Right cardiac atrium (tissue), 5 donors: ENCODE measurements at regions not wholly inside any gene's neighbourhood (a gene's known extent, or its start where the extent isn't known, plus 50 kb on each side); places are given as distances from the start of the nearest gene placed in this dataset.
"Not testable (repeated sequence)": the region's sequence is repeated elsewhere in the genome, so short reads cannot be mapped to it uniquely, and the experiment has no call there.

Experiments used
- ATAC-seq, 2 donors: fragments of 200-7000 bp; cut with Tn5 transposase; one replicate each; pipeline versions ENCODE4 v1.8.0 to v1.9.1; 2020; ENCODE audit warnings: moderate library complexity in 2 of 2, mild to moderate bottlenecking in 1 of 2
- DNase-seq, 3 donors: peaks; one replicate each; pipeline ENCODE4 v3.0.0-alpha.2; 2020
- H3K27ac ChIP-seq: one replicate; pipeline ENCODE4 v1.5.1; 2013; ENCODE audit warnings: mild to moderate bottlenecking, low read length, control low read depth, moderate library complexity
- H3K27me3 ChIP-seq: one replicate; pipeline ENCODE4 v1.6.1; 2013; ENCODE audit not compliant: control insufficient read depth, insufficient read depth
- H3K4me1 ChIP-seq: one replicate; pipeline ENCODE4 v1.6.1; 2013; ENCODE audit warnings: low read length; ENCODE audit not compliant: control insufficient read depth, insufficient read depth
- H3K4me3 ChIP-seq: one replicate; pipeline ENCODE4 v1.5.1; 2013; ENCODE audit warnings: low read length, control low read depth
- H3K9me3 ChIP-seq: one replicate; pipeline ENCODE4 v1.6.1; 2013; ENCODE audit warnings: low read length; ENCODE audit not compliant: control insufficient read depth
- WGBS: extraction: QIAGEN DNeasy Blood & Tissue Kit; methylation state at CpG from one replicate; pipeline ENCODE4 v1.1.7; 2013; 5-methylcytosine and 5-hydroxymethylcytosine counted together
- intact Hi-C, 4 donors: fragments of 100-400 bp; cut with DNase I; formaldehyde crosslinking; loops; one replicate each; pipeline versions ENCODE4 v1.11.0 to v1.14.0; 2022 to 2023
- donor health status: healthy with polysubstance abuse.
- donor health status: DM: no; HTN: yes; CAD: no.
- donor health status: DM: no; HTN: no; CAD: no.
- donor health status: DM: no; HTN: yes; CAD: no; lungs with severe emphysema.
- donor health status: DM: yes; HTN: yes; CAD: no.

DNA sequence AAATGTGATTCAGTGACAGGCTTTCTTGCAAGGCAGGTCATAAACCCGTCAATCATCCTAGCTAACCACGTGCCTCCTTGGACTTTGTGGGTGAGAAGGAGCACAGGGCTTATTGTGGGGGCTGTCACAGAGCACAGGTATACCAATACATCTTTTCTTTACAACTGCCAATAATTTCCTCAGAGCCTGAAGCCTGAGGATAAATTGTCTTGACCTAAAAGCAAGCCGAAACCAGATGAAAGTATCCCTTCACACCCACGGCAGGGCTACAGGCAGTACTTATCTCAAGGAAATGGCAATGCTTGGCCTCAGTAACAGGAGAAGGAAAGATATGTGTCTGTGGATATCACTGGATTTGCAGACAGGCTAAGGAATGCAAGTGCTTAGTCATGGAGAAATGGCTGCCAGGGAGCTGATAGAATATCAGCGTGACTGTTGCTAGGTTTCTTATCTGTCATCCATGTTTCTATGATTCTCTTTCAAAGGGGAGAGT lies 90.3 kb upstream of the ZNF366 start:
- no peak overlapping the region for H3K4me3 ChIP-seq
- H3K27ac ChIP-seq = peak overlapping the region; percentile 57
- DNase-seq = peak in 1 of 3 donors; percentile 25

DNA sequence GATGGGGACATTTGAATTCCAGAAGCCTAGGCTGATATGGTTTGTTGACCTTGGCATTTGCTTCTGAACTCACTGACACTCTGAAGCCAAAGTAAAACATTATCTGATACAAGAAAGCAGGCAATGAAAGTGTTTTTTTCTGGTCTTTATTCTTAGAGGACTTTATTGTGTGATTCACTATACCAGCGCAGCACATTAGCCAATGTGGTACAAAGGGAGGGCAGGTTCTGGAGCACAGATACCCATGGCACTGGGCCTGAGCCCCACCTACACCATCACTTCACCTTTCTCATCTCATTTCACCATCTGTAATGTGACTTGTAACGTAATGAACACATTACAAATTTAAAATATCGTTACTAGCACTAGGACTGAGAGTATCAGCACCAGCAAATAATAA lies 89.7 kb upstream of the ZNF366 start:
- Histone ChIP-seq H3K4me3 (no peak overlapping the region), H3K27ac (no peak overlapping the region), H3K9me3 (no peaks in the 10 kb centered on the region), H3K4me1 (peaks cover 3% of the 10 kb centered on the region), H3K27me3 (no peaks in the 10 kb centered on the region)
- ATAC-seq (peak; percentile 51 to 69), DNase-seq (no peak)
- intact Hi-C loops = no loop called here
- 40% methylated on average over 3 of the region's 3 CpGs for WGBS

More for the DNA sequence above, 90.3 kb upstream of the ZNF366 start:
- intact Hi-C loops = no loop called here
- Histone ChIP-seq H3K9me3 (no peaks in the 10 kb centered on the region), H3K27me3 (no peaks in the 10 kb centered on the region), H3K4me1 (peaks cover 3% of the 10 kb centered on the region)
- ATAC-seq = peak; percentile 92 to 95
- WGBS = 24% methylated on average over 5 of the region's 5 CpGs

DNA sequence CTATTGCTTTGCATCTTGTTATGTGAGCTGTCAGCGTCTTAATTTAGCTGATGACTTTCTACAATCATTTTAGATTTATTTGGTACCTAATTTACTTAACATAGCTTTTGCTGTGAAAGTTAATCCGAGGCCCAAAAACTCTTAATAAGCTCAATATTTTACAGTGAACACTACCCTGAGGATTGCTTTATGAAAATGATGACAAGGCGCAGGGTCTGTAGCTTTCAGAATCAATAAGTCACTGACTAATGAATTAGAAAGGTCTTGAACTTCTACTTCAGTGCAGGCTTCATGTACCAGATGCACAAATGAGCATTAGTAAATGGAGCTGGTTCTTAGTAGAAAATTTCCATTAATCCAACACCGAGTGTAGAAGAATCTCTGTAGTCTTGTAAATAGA lies 81.4 kb upstream of the ZNF366 start:
- DNase-seq = no peak
- intact Hi-C loops = no loop called here
- Histone ChIP-seq H3K27me3 (no peaks in the 10 kb centered on the region), H3K27ac (no peak overlapping the region), H3K9me3 (no peaks in the 10 kb centered on the region), H3K4me3 (no peak overlapping the region), H3K4me1 (peaks cover 2% of the 10 kb centered on the region)
- 97% methylated on average over 4 of the region's 4 CpGs for whole genome bisulfite sequencing
- no peak for ATAC-seq

GRCh38 chr5:72587661-72588308 lies 80.6 kb upstream of the ZNF366 start:
- Histone ChIP-seq H3K27ac (peak overlapping the region; percentile 13), H3K27me3 (no peaks in the 10 kb centered on the region), H3K4me3 (no peak overlapping the region), H3K4me1 (peaks cover 2% of the 10 kb centered on the region), H3K9me3 (no peaks in the 10 kb centered on the region)
- intact Hi-C loops = no loop called here
- DNase-seq (no peak), ATAC-seq (peak in 1 of 2 donors; percentile 43)
- 58% methylated on average over 8 of the region's 8 CpGs for WGBS

- Histone ChIP-seq H3K27me3 (no peaks in the 10 kb centered on the region), H3K27ac (no peak overlapping the region), H3K4me1 (peaks cover 2% of the 10 kb centered on the region), H3K9me3 (no peaks in the 10 kb centered on the region), H3K4me3 (no peak overlapping the region)
- intact Hi-C loops = no loop called here
- no peak for ATAC-seq
- no peak for DNase-seq
- 94% methylated on average over 3 of the region's 3 CpGs for WGBS
These were observed 79.7 kb upstream of the ZNF366 start for GRCh38 chr5:72586788-72587530.

DNA sequence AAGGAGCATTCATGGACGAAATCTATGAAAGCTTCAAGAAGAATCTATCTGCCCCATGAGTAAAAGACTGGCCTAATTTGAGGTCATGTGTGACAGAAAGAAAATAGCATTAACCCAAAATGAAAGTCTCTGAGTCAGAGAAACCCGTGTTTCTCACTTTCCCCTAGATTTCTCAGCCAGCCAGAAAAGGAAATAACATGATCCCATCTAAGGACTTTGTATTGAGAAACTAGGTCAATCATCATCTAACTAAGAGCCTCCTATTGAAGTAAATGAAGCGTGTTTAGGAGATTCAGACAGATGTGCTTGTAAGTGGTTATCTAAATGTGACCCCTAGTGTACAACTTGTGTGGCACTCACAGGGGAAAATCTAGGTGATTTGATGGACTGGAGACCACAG lies 77.3 kb upstream of the ZNF366 start:
- Histone ChIP-seq H3K4me1 (peaks cover 2% of the 10 kb centered on the region), H3K9me3 (no peaks in the 10 kb centered on the region), H3K4me3 (no peak overlapping the region), H3K27me3 (no peaks in the 10 kb centered on the region), H3K27ac (no peak overlapping the region)
- ATAC-seq = no peak
- WGBS = 51% methylated on average over 3 of the region's 3 CpGs
- intact Hi-C loops = no loop called here
- no peak for DNase-seq

DNA sequence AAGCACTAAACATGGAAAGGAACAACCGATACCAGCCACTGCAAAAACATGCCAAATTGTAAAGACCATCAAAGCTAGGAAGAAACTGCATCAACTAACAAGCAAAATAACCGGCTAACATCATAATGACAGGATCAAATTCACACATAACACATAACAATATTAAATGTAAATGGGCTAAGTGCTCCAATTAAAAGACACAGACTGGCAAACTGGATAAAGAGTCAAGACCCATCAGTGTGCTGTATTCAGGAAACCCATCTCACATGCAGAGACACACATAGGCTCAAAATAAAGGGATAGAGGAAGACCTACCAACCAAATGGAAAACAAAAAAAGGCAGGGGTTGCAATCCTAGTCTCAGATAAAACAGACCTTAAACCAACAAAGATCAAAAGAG lies 72.1 kb upstream of the ZNF366 start:
- H3K4me1 ChIP-seq, DNase-seq, H3K4me3 ChIP-seq, H3K27me3 ChIP-seq, H3K9me3 ChIP-seq, H3K27ac ChIP-seq, ATAC-seq, intact Hi-C loops: not testable (repeated sequence)
- WGBS = 99% methylated on average over 2 of the region's 2 CpGs

DNA sequence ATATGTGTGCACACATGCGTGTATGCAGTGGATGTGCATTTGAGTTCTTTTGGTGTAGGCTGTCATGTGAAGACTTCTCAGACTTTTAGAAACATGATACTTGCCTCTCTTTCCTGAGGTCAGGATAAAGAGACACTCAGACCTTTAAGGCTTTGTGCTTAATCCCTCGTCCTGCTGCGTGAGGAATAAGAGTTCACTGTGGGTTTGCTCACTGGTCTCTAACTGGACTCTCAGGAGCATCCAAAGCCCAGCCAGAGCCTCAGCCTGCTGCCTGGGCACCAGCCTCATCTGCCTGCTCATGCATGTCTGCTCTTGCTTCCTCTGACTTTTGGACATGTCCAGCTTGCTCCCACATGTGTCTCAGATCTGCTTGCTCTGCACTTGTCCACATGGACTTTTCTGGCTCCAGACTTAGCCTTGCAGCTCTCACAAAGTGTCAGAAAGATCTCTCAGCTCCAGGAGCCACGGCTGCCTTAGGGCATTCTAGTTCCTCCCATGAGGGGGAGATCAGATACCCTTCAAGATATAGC lies 65.1 kb upstream of the ZNF366 start:
- H3K4me1 ChIP-seq = no peaks in the 10 kb centered on the region
- H3K27ac ChIP-seq = no peak overlapping the region
- H3K4me3 ChIP-seq = no peak overlapping the region

GRCh38 chr5:72569408-72569944 lies 62.3 kb upstream of the ZNF366 start:
- H3K9me3 ChIP-seq = no peaks in the 10 kb centered on the region
- whole genome bisulfite sequencing = 70% methylated on average over 5 of the region's 5 CpGs
- intact Hi-C loops = no loop called here
- no peaks in the 10 kb centered on the region for H3K27me3 ChIP-seq
- DNase-seq (no peak), ATAC-seq (no peak)
- no peak overlapping the region for H3K27ac ChIP-seq
- H3K4me1 ChIP-seq = no peaks in the 10 kb centered on the region
- no peak overlapping the region for H3K4me3 ChIP-seq

More for the DNA sequence above, 65.1 kb upstream of the ZNF366 start:
- ATAC-seq = no peak
- H3K9me3 ChIP-seq = no peaks in the 10 kb centered on the region
- intact Hi-C loops = no loop called here
- DNase-seq = no peak
- WGBS = 84% methylated on average over 4 of the region's 4 CpGs
- H3K27me3 ChIP-seq = no peaks in the 10 kb centered on the region

GRCh38 chr5:72566746-72567145 lies 59.5 kb upstream of the ZNF366 start:
- no peaks in the 10 kb centered on the region for H3K27me3 ChIP-seq
- H3K4me3 ChIP-seq = no peak overlapping the region
- H3K9me3 ChIP-seq = no peaks in the 10 kb centered on the region
- intact Hi-C loops = no loop called here
- 94% methylated on average over 1 of the region's 1 CpG for WGBS
- DNase-seq (no peak), ATAC-seq (no peak)
- no peak overlapping the region for H3K27ac ChIP-seq
- no peaks in the 10 kb centered on the region for H3K4me1 ChIP-seq
